T-helper 1 cell treated with Interleukin-12 subunit alpha and Interleukin-12 subunit beta and Interleukin-4 antibody, amounts not matched to agents 30 ng/mL and 1 ng/mL, for 36 hours (primary cell): ENCODE measurements at regions not wholly inside any gene's neighbourhood (a gene's known extent, or its start where the extent isn't known, plus 50 kb on each side); places are given as distances from the start of the nearest gene placed in this dataset.

Experiments
- intact Hi-C: fragments of 100-400 bp; cut with micrococcal nuclease; formaldehyde crosslinking; loops from one replicate; pipeline ENCODE4 v1.15.1; 2024

DNA sequence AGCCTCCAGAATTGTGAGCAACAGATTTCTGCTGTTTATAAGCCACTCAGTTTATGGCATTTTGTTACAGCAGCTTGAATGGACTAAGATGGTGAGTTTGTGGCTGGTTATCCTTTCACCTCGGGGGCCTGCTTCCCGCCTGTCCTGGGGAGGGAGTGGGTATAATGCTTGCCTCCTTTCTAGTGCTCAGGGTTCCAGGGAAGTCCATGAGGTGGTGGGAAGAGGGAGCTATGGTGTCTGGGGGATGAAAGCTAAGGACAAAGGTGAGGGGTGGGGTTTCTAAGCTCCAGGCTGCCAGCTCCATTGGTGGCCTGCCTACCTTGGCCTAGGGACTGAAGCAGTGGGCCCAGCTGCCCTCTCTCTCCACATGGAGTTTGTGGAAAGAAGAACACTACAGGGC, 50.2 kb upstream of the SDK2 start:
- intact Hi-C loops: no loop called here

DNA sequence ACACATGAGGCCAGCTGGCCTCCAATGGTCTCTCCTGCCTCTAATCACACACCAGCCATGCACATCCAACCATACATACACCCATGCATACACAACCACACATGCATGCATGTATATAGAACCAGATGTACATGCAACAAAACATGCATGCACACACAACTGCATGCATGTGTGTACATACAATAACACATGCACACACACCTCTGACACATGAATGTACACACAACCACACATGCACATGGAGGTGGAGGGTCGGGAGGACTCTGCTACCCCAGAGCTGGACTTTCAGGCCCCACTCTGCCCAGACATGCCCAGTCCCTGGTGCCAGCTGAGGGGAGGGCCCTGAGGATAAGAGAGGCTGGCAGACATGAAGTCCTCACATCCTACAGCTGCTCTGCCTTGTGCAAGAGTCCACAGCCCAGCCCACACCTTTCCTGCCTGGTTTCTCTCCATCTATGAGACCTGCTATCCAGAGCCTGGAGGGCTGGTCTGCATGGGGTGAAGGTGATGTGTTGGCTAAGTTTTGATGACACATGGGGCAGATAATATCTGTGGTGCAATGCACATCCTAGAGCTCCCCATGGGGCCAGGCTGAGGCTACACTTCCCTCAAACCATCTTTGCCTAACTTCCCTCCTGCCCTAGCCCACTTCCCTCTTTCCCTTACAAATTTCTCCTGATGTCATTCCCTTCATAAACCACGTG, 50.9 kb upstream of the SDK2 start:
- intact Hi-C loops: no loop called here

DNA sequence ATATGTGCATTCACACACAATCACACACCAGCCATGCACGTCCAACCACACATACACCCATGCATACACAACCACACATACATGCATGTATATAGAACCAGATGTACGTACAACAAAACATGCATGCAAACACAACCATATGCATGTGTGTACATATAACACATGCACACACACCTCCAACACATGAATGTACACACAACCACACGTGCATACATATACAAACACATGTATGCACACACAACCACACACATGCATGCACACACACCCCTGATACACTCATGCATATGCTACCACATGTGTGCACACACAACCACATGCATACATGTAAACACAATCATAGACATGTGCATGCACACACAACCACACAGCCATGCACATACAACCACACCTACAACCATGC, 52.0 kb upstream of the SDK2 start:
- intact Hi-C loops: no loop called here

DNA sequence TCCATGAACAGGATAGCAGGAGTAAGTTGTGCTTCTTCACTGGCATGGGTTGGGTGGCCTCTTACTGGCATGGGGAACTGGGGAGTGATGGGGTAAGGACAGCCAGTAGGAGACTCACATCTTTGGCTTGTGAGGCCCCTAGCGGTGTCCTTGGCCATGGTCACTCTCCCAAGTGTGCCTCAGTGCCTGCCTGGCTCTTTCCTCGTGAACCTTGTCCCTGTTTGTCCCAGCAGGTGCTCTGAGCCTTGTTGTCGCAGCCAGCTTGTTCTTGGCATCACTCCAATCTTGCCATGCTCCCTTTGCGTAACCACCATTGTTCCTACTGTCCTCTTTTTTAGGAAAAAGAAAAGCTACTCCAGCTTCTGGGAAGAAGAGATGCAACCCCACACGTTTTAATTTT, 53.6 kb upstream of the SDK2 start:
- intact Hi-C loops: no loop called here

DNA sequence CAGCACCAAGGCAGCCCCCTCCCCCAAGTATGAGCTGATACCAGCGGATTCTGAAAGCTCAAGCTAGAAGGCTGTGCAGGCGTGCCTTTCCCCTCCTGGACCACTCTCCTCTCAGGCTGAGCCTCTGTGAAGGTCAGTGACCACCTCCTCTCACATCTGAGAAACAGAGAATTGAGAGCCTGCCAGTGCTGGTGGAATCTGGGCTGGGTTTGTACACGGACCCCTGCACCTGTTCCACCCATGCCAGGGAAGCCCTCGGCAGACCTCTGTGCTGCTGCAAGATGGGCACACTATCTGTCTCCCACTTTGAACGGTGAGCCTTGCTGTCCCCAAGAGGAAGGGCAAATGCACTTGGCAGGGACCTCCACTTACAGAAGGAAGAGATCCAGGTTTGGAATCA, 54.7 kb upstream of the SDK2 start:
- intact Hi-C loops: no loop called here

DNA sequence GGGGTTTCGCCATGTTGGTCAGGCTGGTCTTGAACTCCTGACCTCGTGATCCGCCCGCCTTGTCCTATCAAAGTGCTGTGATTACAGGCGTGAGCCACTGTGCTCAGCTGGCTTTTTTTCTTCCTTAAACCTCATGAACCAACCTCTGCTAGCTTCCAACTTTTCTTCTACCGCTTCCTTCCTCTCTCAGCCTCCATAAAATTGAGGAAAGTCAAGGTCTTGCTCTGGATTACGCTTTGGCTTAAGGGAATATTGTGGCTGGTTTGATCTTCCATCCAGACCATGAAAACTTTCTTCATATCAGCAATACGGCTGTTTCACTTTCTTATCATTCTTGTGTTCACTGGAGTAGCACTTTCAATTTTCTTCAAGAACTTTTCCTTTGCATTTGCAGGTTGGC, 57.5 kb upstream of the SDK2 start:
- intact Hi-C loops: no loop called here

DNA sequence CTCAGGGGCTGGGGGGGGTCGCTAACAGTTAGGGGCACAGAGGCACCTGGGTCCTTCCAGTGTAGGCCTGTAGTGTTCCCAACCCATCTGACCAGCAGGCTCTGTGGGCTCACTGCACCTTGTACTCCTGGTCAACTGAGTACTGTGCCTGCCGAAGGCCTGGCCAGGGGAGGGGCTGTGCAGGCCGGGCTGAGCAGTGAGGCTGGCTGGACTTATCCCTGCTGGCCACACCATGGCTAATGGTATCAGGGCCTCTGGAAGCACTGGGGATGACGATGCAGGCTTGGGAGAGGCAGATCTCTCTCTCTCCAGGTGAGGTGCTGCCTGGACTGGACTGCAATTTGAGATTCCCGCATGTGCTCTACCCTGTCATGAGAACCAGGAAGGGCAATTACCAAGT, 58.9 kb upstream of the SDK2 start:
- intact Hi-C loops: no loop called here

DNA sequence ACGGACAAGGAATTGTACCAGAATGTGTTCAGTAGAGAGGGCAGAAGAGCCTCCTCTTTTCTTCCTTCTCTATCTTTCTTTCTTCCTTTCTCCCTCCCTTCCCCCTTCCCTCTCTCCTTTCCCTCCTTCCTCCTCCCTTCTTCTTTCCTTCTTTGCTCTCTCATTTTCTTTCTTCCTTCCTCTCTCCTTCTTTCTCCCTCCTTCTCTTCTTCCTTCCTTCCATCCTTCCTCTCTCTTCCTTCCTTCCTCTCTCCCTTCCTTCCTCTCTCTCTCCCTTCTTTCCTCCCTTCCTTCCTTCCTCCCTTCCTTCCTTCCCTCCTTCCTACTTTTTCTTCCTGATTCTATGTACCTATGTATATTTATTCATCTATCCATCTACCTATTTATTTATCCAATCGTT, 59.7 kb upstream of the SDK2 start:
- intact Hi-C loops: no loop called here

DNA sequence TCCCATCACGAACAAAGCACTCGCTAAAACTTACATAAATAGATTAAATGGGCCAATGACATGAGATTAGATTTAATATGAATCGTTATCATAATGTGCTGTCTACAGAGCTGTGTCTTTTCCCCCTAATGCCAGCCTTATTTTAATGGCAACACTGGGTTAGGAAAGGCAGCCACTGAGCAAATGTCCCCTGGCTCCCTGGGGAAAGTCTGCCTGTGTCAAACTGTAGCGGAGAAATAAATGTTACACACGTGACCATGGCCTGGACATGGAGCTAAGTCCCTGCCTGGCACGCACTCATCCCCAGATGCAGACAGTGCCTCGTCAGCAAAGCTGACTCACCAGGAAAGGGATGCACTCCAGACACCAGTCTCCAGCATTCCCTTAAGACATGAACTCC, 61.3 kb upstream of the SDK2 start:
- intact Hi-C loops: no loop called here

DNA sequence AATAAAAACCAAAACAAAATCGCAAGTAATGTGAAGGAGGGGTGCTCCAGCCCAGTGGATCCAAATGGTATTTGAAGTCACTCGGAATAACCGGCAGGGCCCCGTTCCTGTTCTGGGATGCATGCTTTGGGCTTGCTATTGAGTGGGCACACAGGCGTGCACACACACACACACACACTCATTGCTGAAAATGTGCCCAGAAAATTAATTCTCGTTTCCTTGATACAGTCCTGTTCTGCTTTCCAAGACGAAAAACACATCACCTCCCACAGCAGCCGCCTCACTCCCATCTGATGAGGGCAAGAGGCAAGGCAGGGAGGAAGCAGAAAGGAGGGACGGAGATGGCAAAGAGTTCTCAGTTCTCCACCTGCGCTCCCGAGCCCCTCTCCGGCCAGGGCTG, 62.2 kb upstream of the SDK2 start:
- intact Hi-C loops: no loop called here

DNA sequence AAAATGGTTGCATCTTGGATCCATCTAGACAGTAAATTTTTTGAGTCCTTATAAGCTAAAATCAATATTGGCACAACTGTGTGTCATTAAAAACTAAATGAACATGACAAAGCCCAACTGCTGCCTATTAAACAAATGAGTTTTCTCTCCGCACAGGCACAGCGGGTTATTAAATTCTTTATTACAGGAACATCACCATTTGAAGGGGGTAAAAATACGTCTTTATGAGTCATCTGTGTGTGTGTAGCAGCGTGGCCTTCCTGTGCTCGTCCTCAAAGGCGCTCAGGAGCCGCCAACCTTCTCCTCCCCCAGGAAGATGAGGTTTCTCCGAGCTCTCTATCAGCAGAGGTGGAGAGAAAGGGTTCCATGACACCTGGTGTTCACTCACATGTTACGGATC, 62.6 kb upstream of the SDK2 start:
- intact Hi-C loops: no loop called here

DNA sequence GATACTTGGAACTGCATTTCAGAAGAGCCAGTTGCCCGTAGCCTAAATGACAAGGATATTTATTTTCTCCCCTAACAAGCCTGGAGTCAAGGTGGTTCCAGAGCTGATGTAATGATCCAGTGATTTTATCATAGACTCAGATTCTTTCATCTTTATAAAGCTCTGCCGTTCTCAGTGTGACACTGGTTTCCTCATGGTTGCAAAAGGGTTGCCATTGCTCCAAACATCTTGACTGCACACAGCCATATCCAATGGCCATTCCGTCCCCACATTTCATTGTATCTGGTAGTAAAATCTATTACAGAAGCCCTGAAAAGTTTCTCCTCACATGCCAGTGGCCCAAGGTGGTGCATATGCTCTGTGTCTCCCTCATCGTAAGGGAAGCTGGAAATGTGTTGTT, 63.1 kb upstream of the SDK2 start:
- intact Hi-C loops: no loop called here

DNA sequence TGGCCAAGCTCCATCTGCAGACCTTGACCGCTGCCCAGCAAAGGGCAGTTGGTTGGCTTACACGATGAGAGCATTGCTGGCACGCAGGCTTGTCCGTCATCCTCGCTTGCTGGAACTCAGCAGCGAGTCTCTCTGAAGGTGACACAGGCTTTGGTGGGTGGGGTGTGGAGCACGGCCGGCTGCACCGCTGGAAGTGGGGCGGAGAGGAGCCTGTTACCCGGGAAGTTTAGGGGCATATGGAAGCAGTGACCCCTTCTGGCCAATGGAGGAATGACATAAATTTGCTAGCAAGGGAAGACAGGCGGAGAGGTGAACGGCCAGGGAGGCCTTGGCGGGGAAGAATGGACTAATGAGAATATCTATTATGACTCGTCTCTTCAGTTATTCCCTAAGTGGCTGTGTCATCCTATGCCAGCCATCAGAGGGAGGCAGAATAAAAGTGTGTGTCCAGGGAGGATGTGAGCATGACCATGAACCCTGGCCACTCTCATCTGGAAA, 65.9 kb upstream of the SDK2 start:
- intact Hi-C loops: loop anchor here (1.0 to 10.0 kb wide), 4 partner anchors 67 to 985 kb away; no protein-coding TSS in a partner anchor

DNA sequence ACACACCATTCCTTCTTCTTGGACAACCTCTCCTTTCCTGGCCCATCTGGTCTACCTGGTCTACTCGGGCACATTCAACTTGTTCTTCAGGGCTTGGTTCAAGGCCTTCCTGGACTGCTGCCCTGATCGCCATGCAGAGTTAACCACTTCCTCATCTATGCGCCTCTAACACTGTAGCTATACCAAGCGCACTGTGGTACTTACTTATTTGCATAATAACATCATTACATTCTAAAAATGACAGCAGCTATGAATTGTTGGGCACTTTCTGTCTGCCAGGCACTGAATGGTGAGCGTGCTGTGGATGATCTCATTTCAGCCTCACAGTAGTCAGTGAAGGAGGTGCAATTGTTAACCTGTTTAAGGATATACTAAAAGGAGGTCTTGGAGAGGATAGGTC, 66.9 kb upstream of the SDK2 start:
- intact Hi-C loops: loop anchor here (2.0 to 10.0 kb wide), 3 partner anchors 68 to 986 kb away; no protein-coding TSS in a partner anchor

DNA sequence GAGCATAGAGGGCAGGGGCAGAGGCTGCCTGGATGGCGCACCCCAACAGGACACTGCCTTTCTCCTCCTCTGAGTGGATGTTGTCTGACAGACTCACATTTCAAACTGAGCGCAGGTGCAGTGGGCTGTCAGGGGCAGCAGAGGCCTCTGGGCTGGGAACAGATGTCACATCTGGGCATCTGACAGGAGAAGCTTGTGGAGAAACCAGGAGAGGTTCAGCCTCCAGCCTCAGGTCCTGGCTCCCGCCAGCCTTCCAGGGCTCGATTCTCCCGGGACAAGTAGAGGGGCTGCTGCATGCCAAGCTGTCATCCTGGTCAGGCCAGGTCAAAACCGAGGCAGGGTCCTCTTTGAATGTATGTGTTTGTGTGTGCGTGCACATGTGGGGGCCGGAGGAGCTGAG, 67.7 kb upstream of the SDK2 start:
- intact Hi-C loops: loop anchor here (2.0 to 10.0 kb wide), 3 partner anchors 69 to 987 kb away; no protein-coding TSS in a partner anchor

DNA sequence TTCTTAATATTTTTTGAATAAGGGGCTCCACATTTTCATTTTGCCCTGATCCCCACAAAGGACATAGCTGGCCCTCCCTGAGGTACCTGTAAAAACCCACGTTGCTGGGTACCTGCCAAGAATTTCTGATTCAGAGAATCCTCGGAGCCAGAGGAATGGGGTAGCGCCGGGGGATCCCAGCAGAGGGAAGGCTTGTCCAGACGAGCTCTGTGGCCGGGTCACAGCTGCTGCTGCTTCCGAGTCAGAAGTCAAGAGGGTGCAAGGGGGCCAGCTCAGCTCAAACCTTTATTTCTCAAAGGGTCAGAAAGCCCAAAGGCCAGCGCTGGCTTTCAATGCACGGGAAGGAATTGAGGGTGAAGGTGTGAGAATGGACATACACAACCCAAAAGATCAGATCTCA, 68.9 kb upstream of the SDK2 start:
- intact Hi-C loops: loop anchor here (10.0 kb wide), 1 partner anchor 988 kb away; no protein-coding TSS in a partner anchor

DNA sequence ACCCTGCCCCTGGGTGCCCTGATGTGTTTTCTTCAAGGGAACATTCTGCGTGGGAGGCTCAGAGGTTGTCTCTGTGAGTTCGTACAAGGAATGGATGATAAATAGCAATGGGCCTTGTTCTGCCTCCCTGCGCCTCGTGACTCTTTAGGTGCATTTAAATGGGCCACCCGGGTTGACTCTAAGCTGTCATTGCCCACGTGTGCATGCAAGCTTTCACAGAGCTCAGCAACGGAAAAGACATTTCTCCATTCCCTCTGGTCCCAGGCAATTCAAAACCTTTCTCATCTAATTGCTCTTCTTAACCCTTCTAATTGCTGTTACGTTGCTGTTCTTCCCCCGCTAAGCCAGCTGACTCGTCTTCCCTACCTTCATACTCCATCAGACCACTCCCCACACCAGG, 71.5 kb upstream of the SDK2 start:
- intact Hi-C loops: loop anchor here (10.0 kb wide), 1 partner anchor 991 kb away; no protein-coding TSS in a partner anchor

DNA sequence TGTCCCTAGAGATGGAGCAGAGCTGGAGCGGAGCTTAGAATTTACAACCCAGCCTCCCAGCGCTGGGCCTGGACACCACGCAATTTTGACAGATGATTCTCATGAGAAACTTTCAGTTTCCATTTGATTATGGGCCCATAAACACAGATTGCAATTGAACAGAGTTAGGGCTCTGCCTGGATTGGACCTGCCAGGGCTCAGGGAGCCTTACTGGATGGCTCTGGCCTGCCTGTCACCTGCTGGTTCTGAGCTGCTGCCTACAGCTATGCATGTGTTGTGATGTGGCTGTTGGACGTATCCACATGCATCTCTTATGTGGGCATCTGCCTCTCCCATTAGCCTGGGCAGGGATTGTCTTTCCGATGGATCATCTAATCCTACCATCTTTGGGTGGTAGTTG, 73.4 kb upstream of the SDK2 start:
- intact Hi-C loops: loop anchor here (10.0 kb wide), 1 partner anchor 993 kb away; no protein-coding TSS in a partner anchor

DNA sequence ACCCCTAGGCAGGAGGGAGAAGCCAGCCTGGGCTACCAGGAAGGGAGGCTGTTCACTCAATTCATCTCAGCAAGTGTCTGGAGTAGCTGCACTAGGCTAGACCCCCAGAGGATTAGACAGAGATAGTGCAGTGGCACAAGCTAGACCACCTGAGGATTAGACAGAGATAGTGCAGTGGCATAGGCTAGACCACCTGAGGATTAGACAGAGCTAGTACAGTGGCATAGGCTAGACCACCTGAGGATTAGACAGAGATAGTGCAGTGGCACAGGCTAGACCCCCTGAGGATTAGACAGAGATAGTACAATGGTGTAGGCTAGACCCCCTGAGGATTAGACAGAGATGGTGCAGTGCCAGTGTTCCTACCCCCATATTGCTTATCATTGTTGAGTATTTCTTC, 74.1 kb upstream of the SDK2 start:
- intact Hi-C loops: loop anchor here (10.0 kb wide), 1 partner anchor 994 kb away; no protein-coding TSS in a partner anchor

DNA sequence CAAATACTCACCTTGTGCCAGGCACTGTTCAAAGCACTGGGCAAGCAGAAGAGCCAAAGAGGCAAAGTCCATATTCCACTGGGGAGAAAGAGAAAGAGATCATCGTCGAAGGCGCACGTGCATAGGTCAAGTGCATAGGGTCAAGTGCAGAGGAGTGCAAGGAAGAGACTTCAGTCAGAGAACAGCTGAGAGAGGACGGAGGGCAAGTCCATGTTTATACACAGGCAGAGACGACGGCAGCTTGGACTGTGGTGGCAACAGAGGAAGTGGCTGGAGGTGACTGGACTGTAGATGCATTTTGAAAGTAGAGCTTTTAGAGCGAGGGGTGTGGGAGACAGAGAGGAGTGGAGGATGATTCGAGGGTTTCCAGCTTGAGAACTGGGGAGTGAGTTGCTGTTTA, 74.7 kb upstream of the SDK2 start:
- intact Hi-C loops: loop anchor here (10.0 kb wide), 1 partner anchor 994 kb away; no protein-coding TSS in a partner anchor

DNA sequence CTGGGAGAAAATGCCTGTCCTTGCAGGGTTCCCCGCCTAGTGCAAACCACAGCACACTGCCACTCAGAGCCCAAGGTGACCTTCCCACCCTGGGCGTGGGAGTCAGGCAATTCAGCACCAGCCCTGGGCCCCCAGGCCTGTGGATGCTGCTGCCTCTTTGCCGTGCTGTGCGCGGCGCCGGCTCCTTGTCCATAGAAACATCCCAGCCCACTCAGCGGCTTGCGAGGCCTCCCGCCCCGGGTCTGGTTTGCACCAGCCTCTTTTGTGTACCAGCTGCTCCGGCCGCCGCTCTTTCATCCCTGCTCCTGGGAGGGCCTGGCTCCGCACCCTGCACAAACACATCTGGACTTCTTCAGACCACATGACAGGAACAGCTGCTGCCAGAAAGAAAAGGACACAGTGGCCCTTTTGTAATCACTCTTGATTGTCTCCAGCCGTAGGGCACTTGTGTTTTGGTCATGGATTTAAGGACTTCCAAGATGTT, 75.4 kb upstream of the SDK2 start:
- intact Hi-C loops: loop anchor here (10.0 kb wide), 1 partner anchor 995 kb away; no protein-coding TSS in a partner anchor

DNA sequence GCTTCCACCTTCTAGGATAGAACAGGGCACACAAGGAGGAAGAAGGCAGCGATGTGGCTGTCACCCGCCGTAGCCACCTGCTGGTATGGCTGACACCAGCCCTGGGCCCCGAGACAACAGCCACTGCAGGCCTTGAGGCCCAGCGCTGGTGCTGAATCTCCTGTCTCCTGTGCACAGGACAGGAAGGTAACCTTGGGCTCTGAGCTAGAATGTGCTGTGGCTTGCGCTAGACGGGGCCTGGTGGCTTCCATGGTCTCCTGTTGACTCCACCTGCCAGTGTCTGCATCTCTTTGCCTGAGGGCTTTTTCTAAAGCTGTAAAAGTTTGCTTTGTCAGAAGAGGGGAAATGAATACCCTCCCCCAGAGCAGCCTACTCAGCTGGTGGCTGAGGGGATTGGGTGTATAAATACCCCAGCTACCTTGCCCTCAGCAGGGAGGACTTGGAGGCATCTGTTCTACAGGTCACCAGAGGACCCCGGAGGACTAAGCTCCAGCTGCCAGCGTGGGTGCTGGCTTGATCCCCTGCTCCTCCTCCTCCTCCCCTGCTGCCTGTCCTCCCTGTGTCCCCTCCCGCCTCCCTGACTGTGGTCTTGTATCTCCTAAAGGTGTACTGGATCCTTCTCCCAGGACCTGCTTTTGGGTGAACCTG, 76.1 kb upstream of the SDK2 start:
- intact Hi-C loops: no loop called here
